Ishikawa (cell line): ENCODE measurements at regions not wholly inside any gene's neighbourhood (a gene's known extent, or its start where the extent isn't known, plus 50 kb on each side); places are given as distances from the start of the nearest gene placed in this dataset.

ENCODE experiments used
- FOXM1 ChIP-seq: IDR thresholded peaks from 2 replicates; pipeline ENCODE4 v1.6.1; 2012; ENCODE audit warnings: low read depth, borderline replicate concordance
- TAF1 ChIP-seq: IDR thresholded peaks from 2 replicates; pipeline ENCODE4 v1.6.1; 2012; ENCODE audit warnings: low read depth, mild to moderate bottlenecking
- USF1 ChIP-seq: IDR thresholded peaks from 2 replicates; pipeline ENCODE4 v1.6.1; 2012
- TF ChIP-seq, protein P1 (sequence below): IDR thresholded peaks from 2 replicates; pipeline ENCODE4 v1.6.1; 2012; ENCODE audit warnings: low read depth, mild to moderate bottlenecking

GRCh38 chr10:124298891-124299290, 119.8 kb downstream of the OAT start:
- TF ChIP-seq, protein P1, sequence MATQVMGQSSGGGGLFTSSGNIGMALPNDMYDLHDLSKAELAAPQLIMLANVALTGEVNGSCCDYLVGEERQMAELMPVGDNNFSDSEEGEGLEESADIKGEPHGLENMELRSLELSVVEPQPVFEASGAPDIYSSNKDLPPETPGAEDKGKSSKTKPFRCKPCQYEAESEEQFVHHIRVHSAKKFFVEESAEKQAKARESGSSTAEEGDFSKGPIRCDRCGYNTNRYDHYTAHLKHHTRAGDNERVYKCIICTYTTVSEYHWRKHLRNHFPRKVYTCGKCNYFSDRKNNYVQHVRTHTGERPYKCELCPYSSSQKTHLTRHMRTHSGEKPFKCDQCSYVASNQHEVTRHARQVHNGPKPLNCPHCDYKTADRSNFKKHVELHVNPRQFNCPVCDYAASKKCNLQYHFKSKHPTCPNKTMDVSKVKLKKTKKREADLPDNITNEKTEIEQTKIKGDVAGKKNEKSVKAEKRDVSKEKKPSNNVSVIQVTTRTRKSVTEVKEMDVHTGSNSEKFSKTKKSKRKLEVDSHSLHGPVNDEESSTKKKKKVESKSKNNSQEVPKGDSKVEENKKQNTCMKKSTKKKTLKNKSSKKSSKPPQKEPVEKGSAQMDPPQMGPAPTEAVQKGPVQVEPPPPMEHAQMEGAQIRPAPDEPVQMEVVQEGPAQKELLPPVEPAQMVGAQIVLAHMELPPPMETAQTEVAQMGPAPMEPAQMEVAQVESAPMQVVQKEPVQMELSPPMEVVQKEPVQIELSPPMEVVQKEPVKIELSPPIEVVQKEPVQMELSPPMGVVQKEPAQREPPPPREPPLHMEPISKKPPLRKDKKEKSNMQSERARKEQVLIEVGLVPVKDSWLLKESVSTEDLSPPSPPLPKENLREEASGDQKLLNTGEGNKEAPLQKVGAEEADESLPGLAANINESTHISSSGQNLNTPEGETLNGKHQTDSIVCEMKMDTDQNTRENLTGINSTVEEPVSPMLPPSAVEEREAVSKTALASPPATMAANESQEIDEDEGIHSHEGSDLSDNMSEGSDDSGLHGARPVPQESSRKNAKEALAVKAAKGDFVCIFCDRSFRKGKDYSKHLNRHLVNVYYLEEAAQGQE = no peak
- TF ChIP-seq USF1 (no peak), TAF1 (no peak), FOXM1 (no peak)
